ENCODE measurements at regions not wholly inside any gene's neighbourhood (a gene's known extent, or its start where the extent isn't known, plus 50 kb on each side); places are given as distances from the start of the nearest gene placed in this dataset.
"Not testable (repeated sequence)": the region's sequence is repeated elsewhere in the genome, so short reads cannot be mapped to it uniquely, and the experiment has no call there.

DNA sequence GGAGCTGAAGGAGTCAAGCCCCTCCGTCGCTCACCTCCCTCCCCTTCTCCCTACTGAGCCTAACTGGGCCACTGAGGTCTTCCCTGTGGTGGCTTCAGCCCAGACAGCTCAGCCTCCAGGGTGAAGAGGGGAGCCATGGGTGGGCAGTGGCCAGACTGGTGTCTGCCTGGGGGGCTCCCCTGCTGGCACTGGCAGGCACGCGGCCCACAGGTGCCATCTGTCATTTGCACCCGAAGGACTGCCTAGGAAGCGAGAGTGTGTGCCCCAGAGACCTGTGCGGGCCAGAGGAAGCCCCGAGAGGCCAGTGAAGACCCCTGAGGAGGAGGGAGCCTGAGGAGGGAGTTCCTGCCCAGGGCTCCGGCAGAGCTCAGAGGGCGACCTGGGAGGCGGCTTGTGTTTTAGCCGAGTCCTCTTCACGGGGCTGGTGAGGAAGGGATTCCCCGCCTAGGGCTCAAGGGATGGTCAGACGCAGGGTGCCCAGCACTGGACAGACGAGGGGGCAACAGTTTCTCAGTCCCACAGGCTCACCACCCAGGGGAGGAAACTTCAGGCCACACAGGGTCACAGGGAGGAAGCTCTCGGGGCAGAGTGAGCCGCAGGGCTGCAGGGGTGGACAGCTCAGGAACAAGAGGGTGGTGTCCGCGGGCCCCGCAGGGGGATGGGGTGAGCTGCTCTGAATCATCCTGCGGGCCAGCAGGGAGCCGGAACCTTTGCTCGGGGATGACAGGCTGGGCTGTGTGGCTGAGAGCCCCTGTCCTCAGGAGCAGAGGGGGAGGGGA lies 76.2 kb upstream of the PPP2R2D start:
- intact Hi-C loops (cut with micrococcal nuclease) = no loop called here

GRCh38 chr10:131825150-131825848 lies 75.5 kb upstream of the PPP2R2D start:
- intact Hi-C loops (cut with micrococcal nuclease) = no loop called here

DNA sequence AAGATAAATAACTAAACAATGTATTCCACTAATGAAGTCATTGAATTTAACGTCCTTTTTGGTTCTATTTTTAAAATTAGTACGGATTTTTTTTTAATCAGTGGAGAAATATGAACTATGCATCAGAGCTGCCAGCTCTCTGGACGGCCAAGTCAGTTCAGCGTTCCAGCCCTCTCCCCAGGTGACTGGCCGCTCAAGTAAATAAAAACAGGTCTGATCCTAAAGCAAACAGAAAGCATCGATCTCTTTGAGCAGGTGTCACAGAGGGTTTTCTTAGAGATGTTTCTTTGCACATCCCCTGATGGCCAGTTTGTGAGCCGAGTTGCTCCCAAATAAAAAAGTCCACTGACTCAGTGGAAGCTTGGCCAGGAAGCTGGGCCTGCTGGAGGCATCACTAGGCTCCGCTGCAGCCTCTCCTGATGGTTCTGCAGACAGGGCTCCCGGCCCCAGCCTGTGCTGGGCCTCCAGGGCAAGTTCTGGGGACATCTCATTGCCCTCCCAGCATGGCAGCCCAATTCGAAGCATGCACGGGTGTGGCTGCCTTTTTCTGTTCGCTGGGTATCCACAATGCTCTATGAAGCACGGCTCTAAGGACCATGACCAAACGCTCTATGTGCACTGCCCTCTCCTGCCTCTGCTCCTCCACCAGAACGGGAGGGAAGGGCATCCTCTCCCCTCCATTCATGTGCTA lies 74.7 kb upstream of the PPP2R2D start:
- intact Hi-C loops (cut with micrococcal nuclease) = no loop called here

- intact Hi-C loops (cut with micrococcal nuclease) = no loop called here
Observed at GRCh38 chr10:131829156-131829930, 71.5 kb upstream of the PPP2R2D start.

- intact Hi-C loops (cut with micrococcal nuclease) = no loop called here
Observed at GRCh38 chr10:131830446-131831130, 70.2 kb upstream of the PPP2R2D start.

DNA sequence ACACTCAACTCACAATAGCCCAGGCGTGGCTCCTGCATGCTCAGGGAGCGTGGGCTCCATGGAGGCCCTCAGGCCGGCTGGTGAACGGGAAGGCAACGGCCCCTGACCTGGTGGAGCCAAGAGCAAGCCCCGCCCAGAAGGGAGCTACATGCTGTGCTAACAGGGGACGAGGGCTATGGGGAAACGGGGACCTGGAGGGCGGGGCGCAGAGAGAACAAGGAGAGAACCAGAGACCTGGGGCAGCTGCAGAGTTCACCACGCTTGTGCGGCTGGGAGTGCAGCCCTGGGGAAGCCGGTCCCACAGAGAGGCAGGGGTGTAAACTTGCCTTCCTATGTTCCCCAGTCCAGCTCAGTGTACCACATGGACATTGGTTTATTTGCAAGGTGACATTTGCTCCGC lies 69.2 kb upstream of the PPP2R2D start:
- intact Hi-C loops (cut with micrococcal nuclease) = no loop called here

DNA sequence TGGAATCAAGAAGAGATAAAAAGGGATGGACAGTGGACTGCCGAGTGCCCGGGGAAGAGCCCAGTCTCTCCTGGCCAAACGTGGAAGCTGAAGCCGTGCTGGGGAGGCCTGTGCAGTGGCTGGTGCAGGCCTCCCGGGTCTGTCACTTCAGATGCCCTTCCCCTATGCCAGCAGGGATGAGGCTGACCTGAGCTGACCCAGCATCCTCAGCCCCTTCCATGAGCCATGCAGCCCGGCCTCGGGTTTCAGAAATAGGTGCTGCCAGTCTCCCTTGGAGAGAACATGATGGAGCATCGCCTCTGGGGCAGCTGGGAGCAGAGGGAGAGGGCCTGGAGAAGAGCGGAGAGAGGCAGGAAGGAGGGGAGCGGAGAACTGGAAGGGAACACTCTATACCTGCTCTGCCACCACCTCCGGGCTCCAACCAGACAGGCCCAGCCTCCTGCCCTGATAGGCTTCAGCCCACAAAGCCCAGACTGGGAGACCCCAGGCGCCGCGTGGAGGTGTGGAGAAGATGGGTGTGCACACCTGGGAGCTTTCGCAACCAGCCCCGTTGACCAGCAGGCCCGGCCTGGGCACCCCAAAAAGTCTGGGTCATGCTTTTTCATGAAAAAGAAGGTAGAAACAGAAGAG lies 68.6 kb upstream of the PPP2R2D start:
- intact Hi-C loops (cut with micrococcal nuclease) = no loop called here

DNA sequence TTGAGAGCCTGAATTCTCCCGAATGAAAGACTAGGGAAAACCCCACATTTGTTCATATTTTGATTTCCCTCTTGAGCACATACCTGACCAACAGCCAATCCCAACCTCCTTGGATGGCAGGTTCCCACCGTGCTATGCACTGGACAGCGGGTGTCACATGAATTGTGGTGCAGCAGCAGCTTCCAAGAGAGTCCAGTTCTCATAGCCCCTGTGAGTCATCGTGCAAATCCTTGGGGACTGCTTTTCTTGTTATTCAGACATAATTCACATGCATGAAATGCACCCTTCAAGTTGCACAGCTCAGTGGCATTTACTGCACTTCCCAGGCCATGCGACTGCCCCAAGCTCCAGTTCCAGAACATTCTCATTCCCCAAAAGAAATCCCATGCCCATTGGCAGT lies 67.8 kb upstream of the PPP2R2D start:
- intact Hi-C loops (cut with micrococcal nuclease) = no loop called here

GRCh38 chr10:131833446-131834080 lies 67.2 kb upstream of the PPP2R2D start:
- intact Hi-C loops (cut with micrococcal nuclease) = no loop called here

DNA sequence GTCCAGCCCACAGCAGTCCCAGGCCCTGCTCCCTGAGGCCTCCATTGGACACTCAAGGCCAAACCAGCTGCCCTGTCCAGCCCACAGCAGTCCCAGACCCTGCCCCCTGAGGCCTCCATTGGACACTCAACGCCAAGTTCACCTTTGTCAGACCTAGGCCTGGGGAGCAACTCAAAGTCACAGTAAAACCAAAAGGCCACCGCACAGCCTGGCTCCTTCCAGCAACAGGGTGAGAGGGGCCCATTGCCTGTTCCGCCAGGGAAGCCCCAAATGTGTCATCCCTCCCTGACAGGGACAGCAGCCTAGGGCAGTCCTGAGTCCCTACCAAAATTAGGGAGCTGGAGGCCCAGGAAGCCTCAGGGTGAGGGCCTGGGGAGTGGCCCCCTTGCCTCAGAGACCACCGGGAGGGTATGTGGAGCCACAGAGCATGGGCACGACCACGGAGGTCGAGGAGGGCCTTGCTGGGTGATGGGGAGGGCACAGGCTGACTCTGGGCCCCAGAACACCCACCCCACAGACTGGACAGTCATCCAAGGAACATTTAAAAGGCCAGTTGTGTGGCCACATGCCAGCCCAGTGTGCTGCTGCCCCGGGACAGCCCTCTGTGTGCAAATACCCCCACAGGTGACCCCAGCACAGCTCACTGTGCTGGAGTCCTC lies 66.5 kb upstream of the PPP2R2D start:
- intact Hi-C loops (cut with micrococcal nuclease) = no loop called here

DNA sequence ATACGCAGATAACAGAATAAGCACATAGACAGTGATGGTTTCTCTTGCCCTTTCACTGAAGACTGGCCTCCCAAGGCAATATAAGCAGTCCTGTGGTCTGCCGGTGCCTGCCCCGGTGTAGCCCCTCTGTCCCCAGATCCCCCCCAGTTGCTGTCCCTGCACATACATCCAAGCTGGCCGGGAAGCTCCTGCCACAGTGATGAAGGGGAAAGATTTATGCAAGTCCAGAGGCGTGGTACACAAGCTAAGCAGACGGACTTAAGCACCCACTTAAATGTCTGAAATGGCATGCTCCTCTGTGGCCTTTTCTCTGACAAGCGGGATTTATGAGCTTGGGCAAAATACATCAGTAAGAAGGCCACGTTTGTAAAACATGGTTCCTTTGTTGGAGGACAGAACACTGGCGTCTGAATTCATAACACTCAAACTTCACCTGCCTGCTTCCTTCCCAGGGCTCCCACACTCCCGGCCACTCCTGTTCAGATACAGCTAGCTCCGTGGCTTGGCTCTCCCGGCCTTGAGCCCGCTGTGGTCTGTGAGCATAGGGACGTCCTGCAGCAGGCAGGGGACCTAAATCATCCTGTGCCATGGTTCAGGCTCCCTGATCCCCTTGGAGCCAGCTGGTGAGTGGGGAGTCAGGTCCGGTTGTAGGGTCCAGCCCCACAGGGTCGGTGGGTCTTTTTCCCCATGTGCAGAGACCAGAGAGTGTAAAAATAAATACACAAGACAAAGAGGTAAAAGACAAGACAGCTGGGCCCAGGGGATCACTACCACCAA lies 61.7 kb upstream of the PPP2R2D start:
- intact Hi-C loops (cut with micrococcal nuclease) = no loop called here

DNA sequence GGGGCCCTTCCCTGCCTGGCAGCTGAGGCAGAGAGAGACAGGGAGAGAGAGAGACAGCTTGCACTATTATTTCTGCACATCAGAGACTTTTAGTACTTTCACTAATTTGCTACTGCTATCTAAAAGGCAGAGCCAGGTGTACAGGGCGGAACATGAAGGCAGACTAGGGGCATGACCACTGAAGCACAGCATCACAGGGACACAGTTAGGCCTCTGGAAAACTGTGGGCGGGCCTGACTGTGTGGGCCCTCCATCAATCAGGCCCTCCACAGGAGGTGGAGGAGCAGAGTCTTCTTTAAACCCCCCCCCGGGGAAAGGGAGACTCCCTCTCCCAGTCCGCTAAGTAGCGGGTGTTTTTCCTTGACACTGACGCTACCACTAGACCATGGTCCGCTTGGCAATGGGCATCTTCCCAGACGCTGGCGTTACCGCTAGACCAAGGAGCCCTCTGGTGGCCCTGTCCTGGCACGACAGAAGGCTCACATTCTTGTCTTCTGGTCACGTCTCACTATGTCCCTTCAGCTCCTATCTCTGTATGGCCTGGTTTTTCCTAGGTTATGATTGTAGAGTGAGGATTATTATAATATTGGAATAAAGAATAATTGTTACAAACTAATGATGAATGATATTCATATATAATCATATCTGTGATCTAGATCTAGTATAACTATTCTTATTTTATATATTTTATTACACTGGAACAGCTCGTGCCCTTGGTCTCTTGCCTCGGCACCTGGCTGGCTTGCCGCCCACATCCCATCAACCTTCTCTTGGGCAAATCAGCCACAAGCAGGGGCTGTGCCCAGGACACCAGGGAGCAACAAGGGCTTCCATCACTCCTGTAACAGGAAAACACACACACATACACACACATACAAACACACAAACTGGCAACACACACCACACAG lies 60.7 kb upstream of the PPP2R2D start:
- intact Hi-C loops (cut with micrococcal nuclease) = not testable (repeated sequence)

GRCh38 chr10:131840788-131841118 lies 60.1 kb upstream of the PPP2R2D start:
- intact Hi-C loops (cut with micrococcal nuclease) = no loop called here

- intact Hi-C loops (cut with micrococcal nuclease) = no loop called here
Observed at GRCh38 chr10:131841131-131841660, 59.6 kb upstream of the PPP2R2D start.

- intact Hi-C loops (cut with micrococcal nuclease) = no loop called here
Observed at GRCh38 chr10:131841661-131842139, 59.1 kb upstream of the PPP2R2D start.

GRCh38 chr10:131842351-131843088 lies 58.3 kb upstream of the PPP2R2D start:
- intact Hi-C loops (cut with micrococcal nuclease) = no loop called here
